BJ (cell line): ENCODE measurements at regions not wholly inside any gene's neighbourhood (a gene's known extent, or its start where the extent isn't known, plus 50 kb on each side); places are given as distances from the start of the nearest gene placed in this dataset.

Experiments
- CTCF ChIA-PET: fragments of 350-600 bp; formaldehyde crosslinking; extraction: SDS; loops from one replicate; lab custom pipeline; 2021; ENCODE audit warnings: antibody characterized with exemption, inconsistent platforms; lab: Yijun Ruan, JAX
- POLR2A ChIA-PET: fragments of 300-600 bp; sonication (Branson Sonifier 250); formaldehyde crosslinking; extraction: SDS; loops from one replicate; lab custom pipeline; 2021; ENCODE audit warnings: antibody characterized with exemption; lab: Charles Lee
- DNase-seq: peaks from one replicate; pipeline ENCODE4 v3.0.0-alpha.2; 2011; ENCODE audit warnings: low read depth
- H3K27me3 ChIP-seq: 2 replicates; pipeline ENCODE4 v1.6.0; 2011; ENCODE audit warnings: low read length; ENCODE audit not compliant: control insufficient read depth, insufficient read depth
- H3K36me3 ChIP-seq: 2 replicates; pipeline ENCODE4 v1.5.1; 2011; ENCODE audit warnings: low read length; ENCODE audit not compliant: control insufficient read depth, insufficient read depth
- H3K4me3 ChIP-seq: 2 replicates; pipeline ENCODE4 v1.5.1; 2011; ENCODE audit warnings: low read depth, mild to moderate bottlenecking, control low read depth, low read length
- CTCF ChIP-seq: IDR thresholded peaks from 2 replicates; pipeline ENCODE4 v1.5.1; 2011; ENCODE audit warnings: low read depth, mild to moderate bottlenecking, control low read depth, inconsistent platforms, low read length, moderate library complexity; ENCODE audit not compliant: insufficient read depth

- TF ChIP-seq CTCF = no peak
- no peak for DNase-seq
- H3K36me3 ChIP-seq = no peaks in the 10 kb centered on the region
- ChIA-PET CTCF (no interaction called here), POLR2A (no interaction called here)
- H3K27me3 ChIP-seq = no peaks in the 10 kb centered on the region
- no peak overlapping the region for H3K4me3 ChIP-seq
These were observed 894.4 kb downstream of the KCNMA1 start for GRCh38 chr10:76743169-76743568.

- no peak for TF ChIP-seq CTCF
- Histone ChIP-seq H3K27me3 (no peaks in the 10 kb centered on the region; the same call in 1 of the 2 replicates), H3K4me3 (no peak overlapping the region), H3K36me3 (no peaks in the 10 kb centered on the region)
- DNase-seq = no peak
- POLR2A ChIA-PET = no interaction called here
- CTCF ChIA-PET = no interaction called here
These were observed 897.1 kb downstream of the KCNMA1 start for GRCh38 chr10:76740514-76740913.

GRCh38 chr10:76738991-76739390 is 898.6 kb downstream of the KCNMA1 start:
- H3K4me3 ChIP-seq = no peak overlapping the region
- CTCF ChIA-PET = no interaction called here
- no peak for TF ChIP-seq CTCF
- POLR2A ChIA-PET = no interaction called here
- peaks cover 2% of the 10 kb centered on the region; the same call in 1 of the 2 replicates for H3K27me3 ChIP-seq
- DNase-seq = no peak
- no peaks in the 10 kb centered on the region for H3K36me3 ChIP-seq

- peaks cover 2% of the 10 kb centered on the region; the same call in 1 of the 2 replicates for H3K27me3 ChIP-seq
- ChIA-PET POLR2A (no interaction called here), CTCF (no interaction called here)
- no peak for DNase-seq
- no peak for TF ChIP-seq CTCF
- H3K4me3 ChIP-seq = no peak overlapping the region
- H3K36me3 ChIP-seq = no peaks in the 10 kb centered on the region
These were observed 900.6 kb downstream of the KCNMA1 start for GRCh38 chr10:76736815-76737618.

- DNase-seq = no peak
- H3K36me3 ChIP-seq = no peaks in the 10 kb centered on the region
- H3K27me3 ChIP-seq = peaks cover 2% of the 10 kb centered on the region; the same call in 1 of the 2 replicates
- CTCF ChIA-PET = no interaction called here
- TF ChIP-seq CTCF = no peak
- POLR2A ChIA-PET = no interaction called here
- no peak overlapping the region for H3K4me3 ChIP-seq
These were observed 901.2 kb downstream of the KCNMA1 start for GRCh38 chr10:76736392-76736791.
